ENCODE measurements at regions not wholly inside any gene's neighbourhood (a gene's known extent, or its start where the extent isn't known, plus 50 kb on each side); places are given as distances from the start of the nearest gene placed in this dataset.

DNA sequence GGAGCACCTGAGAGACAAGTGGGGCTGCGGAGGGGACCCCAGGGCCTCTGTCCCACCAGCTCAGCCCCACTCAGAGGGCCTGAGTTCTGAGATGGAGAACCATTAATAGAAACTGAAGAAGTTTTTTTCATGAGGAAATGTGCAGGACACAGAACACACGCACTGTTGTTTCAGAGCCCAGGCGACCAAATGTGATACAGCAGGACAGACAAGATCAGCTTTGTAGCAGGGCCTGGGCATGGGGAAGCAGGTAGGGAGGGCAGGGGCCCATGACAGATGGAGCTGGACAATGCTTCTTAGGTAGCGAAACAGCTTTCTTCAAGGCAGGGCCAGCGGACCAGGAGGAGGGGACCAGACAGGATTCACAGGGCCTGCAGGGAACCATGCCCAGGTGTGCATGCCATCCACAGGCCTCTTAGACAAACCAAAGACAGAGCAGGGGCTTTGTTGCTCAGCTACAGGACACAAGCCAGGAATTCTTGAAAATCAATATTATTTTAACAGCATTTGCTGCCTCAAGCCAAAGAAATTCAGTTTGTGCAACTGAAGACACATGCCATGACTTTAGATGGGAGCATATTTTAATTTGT, 252.8 kb upstream of the GYPC start:
- DNase-seq (ENCODE audit: low spot score) = no peak

DNA sequence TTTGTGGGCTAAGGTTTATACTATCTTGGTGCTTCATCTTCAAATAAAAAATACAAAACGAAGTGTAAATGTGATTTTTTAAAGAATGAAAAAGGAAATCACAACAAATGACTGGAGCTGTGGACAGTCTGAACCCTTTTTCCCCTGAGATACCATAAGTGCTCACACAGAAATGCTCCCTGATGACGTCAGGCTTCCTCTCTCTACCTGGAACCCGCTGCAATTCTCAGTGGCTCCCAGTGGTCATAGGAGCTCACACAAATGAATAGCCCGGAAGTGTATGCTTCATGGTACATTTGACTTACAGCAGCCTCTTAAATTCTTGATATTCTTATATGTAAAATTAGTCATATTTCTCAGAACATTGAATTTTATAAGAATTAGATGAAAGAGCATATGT, 249.7 kb upstream of the GYPC start:
- DNase-seq (ENCODE audit: low spot score) = no peak

DNA sequence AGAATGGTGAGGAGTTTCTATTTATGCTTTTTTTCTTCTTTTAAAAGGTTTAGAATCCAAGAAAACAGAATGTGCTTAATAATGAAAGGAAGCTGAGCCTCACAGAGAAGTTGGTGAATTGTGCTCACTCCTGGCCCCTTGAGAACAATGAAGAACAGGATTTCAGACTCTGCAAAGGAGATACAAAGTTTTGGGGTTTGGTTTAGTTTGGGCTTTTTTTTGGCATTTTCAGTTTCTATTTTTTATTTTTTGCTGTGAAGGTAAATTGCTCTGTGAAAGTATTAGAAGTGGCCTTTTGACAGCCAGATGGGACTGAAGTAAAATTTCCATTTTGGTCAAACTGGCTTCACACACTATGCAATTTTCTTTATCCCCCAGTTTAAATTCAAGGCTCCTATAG, 247.3 kb upstream of the GYPC start:
- DNase-seq (ENCODE audit: low spot score) = no peak

DNA sequence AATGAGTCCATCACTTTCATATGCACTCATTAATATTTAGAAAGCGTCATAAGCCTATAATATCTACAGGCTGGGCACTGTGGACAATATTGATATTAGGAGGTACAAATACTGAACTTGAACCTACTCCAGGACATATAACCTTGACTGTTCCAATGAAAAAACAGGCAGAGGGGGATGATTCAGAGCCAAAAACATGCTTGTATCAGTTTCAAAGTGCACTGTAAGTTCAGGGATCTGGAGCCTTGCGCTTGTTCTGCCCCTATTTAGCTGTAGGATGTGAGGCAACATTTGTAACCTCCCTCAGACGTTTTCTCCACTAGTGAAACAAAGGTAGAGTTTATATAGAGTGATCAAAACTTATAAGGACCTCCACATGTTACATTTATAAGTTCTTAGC, 246.1 kb upstream of the GYPC start:
- DNase-seq (ENCODE audit: low spot score) = no peak

DNA sequence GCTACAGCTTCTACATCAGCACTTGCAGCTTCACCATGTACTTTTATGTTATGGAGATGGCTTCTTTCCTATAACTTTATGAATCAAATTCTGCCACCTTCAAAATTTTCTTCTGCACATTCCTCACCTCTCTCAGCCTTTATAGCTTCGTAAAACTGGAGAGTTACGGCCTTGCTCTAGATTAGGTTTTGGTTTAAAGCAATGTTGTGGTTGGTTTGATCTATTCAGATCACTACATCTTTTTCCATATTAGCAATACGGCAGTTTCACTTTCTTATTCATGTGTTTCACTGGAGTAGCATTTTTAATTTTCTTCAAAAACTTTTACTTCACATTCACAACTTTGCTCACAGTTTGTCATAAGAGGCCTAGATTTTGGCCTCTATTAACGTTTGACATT, 242.9 kb upstream of the GYPC start:
- no peak for DNase-seq (ENCODE audit: low spot score)

DNA sequence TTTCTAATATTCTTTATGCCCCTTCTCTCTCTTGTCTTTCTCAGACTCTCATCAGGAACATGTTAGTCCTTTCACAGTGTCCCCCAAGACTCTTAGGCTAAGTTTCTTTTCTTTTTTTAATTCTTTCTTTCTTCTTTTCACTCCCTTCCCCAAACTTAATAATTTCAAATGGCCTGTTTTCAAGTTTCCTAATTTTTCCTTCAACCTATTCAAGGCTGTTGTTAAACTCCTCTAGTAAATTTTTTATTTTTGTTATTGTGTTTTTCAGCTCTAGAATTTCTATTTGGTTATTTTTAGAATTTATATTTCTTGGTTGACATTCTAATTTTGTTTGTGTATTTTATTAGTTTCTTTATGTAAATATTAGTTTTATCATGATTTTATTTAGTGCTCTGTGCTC, 236.6 kb upstream of the GYPC start:
- DNase-seq (ENCODE audit: low spot score) = no peak

DNA sequence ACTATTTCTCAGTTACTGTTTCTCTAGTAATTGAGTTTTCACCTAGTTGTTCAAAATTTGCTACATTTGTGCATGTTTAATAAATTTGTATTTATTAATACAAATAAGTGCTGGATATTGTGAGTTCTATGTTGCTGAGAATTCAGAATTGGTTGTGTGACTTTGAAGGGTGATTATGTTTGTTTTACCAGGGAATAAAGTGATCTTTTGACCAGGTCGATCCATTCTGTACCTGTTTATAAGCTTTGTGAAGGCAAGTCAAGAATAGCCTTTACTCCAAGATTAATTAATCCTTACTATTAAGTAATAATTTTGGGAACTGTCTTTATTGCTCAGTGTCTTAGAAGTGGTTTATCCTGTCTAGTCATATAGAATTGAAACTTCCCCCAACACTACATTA, 230.0 kb upstream of the GYPC start:
- DNase-seq (ENCODE audit: low spot score) = no peak

DNA sequence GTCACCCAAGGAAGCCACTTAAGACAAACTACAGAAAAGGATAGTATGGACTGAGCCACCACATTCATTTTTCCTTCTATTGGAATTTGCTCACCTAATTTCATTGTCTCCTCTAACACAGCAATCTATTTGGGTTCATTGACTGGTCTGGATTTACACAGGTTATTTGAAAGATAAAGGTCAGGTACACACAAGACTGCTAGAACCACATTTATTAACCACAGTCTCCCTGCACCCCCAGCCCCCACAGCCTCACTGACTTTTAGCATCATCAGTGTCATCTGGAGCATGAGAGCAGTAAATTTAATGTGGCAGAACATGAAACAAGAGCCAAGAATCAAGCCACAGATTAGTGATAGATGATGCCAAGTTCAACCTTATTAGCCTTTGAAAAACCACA, 226.9 kb upstream of the GYPC start:
- DNase-seq (ENCODE audit: low spot score) = no peak

DNA sequence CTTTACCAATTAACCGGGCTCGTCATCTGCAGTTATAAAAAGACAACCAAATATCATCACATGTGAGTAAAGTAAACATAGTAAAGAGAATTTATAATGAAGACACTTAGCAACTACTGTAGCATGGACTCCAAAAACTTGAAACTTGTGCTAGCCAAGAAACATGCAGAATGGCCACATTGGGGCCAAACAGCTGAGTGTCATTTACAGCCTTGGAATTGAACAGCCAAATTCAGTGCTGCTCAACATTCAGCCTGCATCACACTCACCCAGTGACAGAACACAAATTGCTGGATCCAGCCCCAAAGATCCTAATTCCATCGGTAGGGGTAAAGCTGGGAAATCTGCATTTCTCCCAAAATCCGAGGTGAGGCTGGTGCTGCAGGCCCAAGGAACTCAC, 224.8 kb upstream of the GYPC start:
- DNase-seq (ENCODE audit: low spot score) = no peak

DNA sequence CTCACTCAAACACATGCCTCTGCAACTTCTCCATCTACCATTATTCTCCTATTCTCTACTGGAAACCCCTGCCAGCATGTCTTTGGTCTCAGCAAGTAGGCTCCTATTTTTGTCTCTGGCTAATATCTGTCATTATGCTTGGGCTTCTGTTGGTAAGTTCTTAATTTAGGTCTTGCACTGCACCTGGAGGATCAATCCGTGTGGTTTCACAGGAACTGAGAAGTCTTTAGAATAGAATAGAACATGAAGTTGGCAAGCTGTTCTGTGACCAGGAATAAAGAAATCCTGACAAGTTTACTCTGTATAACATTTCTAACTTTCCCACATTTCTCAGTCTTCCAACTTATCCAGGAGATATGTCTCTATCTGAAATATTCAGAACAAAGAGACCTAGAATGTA, 219.5 kb upstream of the GYPC start:
- no peak for DNase-seq (ENCODE audit: low spot score)

DNA sequence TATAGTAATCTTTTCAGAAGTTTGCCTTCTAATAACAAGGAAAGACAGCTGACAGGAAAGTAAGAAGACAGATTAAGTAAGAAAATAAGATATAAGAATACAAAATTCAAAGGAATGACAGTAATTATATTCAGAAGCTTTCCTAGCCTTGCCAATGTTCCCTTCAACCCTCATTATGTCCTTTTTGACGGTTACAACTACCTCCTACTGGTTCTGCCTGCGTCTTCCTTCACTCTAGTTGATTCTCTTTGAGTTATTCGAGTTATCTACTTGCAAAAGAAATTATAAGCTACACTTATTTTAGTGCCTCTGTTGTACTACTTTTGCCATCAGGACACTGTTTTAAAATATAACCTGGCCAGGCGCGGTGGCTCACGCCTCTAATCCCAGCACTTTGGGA, 218.9 kb upstream of the GYPC start:
- DNase-seq (ENCODE audit: low spot score) = no peak

DNA sequence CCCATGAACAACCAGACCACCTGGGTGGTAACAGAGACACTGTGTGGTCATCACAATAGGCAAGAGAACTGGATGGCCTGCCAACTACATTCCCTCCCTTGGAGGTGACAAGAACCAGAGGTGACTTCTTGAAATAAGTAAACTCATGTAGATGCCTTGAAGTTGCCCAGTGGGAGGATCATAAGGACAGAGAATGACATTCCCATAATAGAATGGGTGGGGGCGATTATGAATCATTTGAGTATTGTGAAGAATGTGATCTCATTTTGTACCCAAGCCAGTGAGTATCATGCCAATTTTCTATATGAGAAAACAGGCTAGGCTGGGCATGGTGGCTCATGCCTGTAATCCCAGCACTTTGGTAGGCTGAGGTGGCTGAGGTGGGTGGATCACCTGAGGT, 211.4 kb upstream of the GYPC start:
- no peak for DNase-seq (ENCODE audit: low spot score)

DNA sequence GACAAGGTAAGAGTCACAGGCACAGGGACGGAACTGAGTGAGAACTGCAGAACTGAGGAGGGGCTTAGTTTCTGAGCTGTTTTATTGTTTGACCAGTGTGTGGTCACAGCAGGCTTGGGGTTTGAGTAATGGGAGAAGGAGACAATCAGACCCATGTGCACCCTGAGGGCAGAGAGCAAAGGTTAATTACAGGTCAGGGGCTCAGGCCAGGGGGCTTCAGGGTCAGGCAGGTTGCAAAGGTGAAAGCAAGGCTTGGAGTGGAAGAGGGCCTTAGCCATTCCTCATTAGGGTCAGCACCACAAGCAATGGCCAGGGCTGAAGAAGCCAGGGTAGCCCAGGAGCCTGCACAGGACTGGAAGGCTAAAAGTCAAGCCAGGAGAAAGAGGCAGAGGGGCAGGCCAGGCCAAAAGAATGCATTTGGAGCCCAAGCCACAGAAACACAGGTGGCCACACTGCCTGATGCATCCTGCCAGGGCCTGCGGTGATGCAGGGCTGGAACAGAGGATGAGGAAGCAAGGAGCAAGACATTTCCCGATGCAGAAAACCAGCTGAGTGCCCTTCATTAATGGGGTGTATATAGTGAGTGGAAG, 209.8 kb upstream of the GYPC start:
- no peak for DNase-seq (ENCODE audit: low spot score)

DNA sequence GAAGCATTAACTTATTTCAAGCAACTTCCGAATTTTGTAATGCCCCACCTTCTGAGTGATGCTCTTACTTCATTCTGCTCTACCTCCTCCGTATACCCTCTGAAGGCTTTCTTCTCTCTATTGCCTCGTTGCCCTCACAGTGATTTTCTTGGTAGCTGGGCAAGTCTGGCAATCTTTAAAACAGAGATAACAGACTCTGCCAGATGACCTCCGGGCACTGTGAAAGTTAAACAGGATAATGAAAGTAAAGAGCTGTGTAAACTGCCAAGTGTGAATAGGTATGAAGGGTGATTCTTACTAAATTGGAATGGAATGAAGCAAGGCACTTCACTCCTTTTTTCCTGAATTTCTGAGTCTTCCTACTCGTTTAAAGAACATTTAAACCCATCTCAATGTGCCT, 207.3 kb upstream of the GYPC start:
- no peak for DNase-seq (ENCODE audit: low spot score)

DNA sequence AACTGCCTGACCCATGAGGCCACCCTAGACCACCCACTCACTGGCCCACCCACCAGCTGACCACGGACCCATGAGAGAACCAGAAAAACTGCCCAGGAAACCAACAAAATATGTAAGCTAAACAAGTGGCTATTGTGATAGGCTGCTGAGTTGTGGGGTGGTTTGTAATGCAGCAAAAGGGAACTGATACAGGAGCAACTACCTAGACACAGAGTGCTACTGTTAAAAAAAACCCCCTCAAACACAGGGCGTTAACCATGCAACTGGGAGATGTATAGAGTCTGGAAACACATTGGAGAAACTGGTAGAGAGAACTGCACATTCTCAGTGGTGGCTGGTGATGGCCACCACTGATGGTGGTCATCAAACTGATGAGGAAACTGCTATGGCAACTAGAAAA, 206.3 kb upstream of the GYPC start:
- DNase-seq (ENCODE audit: low spot score) = no peak

DNA sequence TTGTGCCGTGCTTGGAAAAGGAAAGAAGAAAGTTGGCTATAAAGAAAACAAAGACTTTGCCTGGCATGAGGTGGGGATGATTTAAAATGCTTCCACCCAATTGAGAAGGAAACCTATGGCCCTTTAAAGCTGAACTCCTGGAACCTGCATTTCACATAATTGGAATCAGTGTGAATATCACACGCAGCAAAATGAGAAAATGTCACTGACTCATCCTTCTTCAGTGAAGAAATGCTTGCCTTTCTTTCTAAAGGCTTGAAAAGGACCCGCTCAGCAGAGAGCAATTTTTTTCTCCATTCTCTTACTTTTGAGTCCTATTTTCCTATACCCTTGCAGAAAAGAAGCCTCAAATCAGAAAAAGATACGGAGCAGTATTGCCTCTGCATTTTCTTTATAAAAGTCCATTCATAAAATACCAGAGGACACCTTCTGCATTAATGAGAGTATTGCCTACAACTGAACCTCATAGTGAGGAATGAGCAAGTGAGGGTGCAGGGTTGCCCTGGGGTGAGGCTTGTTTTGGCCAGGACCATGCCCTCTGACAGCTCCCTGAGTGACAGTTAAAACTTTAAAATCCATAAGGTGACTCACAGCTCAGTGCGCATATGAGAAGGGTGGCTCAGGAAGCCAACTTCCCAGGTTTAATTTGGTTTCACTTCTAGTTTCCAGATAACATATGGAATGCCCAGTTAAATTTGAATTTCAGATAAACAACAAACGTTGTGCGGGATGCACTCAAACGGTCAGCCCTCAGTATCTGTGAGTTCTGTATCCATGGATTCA, 191.9 kb upstream of the GYPC start:
- no peak for DNase-seq (ENCODE audit: low spot score)

DNA sequence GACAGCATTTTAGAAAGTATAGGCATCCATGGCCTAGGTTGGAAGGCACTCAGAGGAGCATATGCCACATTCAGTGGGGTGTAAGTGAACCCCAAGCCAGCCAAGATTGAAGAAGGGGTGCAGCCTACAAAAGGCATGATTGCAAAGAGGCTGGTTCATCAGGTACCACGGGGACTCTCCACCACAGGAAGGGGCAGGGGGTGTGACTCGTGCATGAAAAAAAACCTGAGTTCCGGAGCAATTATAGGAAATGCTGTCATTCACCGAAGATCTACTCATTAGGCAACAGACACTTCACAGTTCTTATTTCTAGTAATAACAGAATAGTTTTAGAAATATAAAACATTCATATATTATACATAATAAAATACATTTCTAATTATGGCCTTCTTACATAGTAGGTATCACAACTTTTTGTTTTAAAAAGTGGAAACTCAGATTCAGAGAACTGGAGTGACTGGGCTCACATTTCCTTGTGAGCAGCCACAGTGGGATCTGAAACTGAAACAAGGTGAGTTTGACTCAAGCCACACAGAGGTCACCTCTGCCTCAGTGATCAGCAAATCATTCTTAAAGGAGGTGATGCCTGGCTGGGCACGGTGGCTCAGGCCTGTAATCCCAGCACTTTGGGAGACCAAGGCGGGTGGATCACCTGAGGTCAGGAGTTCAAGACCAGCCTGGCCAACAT, 188.4 kb upstream of the GYPC start:
- no peak for DNase-seq (ENCODE audit: low spot score)

DNA sequence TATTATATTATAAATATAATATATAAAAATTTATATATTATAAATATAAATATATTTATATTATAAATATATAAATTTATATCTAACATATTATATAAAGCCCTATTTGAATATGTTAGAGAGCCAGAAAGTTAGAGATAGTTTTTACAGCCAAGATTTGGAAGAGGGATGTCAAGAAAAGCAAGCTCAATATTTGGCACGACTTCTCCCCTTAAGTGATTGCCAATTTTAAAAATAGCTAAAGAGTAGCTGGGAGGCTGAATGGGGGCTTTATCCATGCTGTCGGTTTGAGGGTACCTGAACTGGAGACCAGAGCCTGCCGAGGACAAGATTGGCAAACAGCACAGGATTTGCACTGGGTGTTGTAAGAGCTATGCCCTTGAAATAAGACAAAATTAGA, 180.9 kb upstream of the GYPC start:
- DNase-seq (ENCODE audit: low spot score) = no peak

DNA sequence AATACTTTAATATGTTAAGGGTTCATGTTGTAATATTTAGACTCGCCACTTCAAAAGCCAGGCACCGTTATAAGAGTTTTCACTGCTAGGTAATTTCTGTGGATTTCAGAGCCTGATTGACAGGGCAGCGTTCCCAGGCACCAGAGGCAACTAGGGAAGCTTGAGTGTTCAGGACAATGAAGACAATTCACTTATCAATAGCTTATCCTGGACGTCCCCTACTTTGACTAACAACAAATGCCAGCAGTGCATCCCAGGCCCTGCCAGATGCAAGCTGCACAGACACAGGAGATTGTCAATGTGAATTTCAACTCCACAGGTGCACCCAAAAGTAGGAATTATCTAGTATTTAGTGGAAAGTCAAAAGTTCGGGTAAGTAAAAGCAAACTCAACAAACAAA, 179.3 kb upstream of the GYPC start:
- DNase-seq (ENCODE audit: low spot score) = no peak

DNA sequence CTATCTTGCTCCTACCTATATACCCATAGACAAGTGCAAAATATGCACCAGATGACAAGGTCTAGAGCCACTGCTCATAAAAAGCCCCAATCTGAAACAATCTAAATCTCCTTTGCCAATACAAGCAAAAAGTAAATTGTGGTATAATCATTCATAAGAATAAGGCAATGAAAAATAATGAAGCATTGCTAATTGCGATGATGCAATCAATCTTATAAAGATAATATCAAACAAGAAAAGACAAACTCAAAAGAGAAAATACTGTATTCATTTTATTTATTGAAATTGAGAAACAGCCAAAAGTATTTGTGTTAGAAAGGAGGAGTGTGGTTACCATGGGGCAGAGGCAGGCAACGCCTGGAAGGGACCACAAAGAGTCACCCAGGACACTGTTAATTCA, 175.9 kb upstream of the GYPC start:
- no peak for DNase-seq (ENCODE audit: low spot score)

DNA sequence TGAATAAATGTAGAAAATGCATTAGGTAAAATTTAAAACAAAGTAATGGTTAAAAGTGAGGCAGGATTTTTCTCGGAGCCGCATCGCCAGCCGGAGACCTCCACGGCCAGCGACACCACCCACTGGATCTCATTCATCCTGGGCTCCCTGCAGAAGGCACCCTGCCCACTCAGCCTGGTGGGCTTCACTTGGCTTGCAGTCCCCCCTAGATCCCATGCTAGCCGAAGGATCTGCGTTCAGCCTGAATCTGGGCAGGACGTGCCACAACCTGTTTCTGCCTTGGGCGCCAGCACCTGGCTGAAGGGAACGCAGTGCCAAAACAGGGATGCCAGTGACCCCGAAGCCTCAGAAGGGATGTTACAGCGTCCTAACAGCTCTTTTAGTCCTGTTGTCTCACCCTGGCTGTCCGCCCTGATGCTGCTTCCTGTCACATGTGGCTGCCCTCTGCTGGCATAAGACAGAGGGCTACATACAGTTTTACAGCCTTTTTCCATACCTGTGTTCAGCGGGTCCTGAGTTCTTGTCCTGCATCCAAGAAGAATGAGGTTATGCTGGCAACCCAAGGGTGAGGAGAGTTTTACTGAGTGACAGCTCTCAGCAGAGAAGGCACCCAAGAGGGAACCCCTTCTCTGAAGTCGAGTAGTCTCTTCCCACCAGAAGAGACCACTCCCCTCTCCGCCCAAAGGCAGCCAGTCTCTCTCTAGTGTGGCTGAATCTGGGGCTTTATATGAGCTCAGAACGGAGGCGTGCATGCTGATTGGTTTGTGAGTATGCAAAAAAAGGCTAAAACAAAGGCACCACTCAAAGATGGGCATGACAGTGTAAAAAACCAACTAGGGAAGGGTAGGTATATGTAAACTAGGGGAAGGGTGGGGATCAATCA, 173.1 kb upstream of the GYPC start:
- DNase-seq (ENCODE audit: low spot score) = no peak

DNA sequence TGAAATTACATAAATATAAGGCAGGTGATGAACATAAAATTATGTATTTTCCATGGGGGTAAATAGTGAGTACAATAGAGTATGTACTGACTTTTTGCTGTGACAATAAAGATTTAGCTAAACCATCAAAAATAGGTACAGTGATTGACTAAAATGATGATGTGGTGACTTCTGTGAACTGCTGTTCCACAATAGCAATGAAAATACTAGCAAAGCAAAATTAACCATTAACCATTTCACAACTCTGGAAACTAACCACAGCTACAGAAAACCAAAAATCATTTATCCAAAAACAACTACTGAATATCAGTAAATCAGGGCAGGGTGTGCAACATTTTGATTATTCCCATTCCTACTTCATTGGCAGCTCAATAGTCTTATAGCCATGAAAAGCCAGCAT, 161.4 kb upstream of the GYPC start:
- no peak for DNase-seq (ENCODE audit: low spot score)
